Suppressor macrophage treated with lipopolysaccharide for 4 hours (primary cell): ENCODE measurements at regions not wholly inside any gene's neighbourhood (a gene's known extent, or its start where the extent isn't known, plus 50 kb on each side); places are given as distances from the start of the nearest gene placed in this dataset.
"Not testable (repeated sequence)": the region's sequence is repeated elsewhere in the genome, so short reads cannot be mapped to it uniquely, and the experiment has no call there.

Experiments used
- DNase-seq: peaks from one replicate; pipeline ENCODE4 v3.0.0-alpha.2; 2020

GRCh38 chr10:5268743-5269142, 72.1 kb downstream of the AKR1C4 start:
- no peak for DNase-seq

GRCh38 chr10:5269791-5270190, 73.2 kb downstream of the AKR1C4 start:
- DNase-seq = no peak

GRCh38 chr10:5271526-5271925, 74.9 kb downstream of the AKR1C4 start:
- DNase-seq = no peak

- DNase-seq = no peak
Observed at GRCh38 chr10:5272065-5272803, 75.6 kb downstream of the AKR1C4 start.

- DNase-seq = peak; percentile 79
Observed at GRCh38 chr10:5274795-5275194, 78.2 kb downstream of the AKR1C4 start.

- no peak for DNase-seq
Observed at GRCh38 chr10:5281356-5281755, 83.4 kb upstream of the UCN3 start.

- no peak for DNase-seq
Observed at GRCh38 chr10:5282137-5282536, 82.6 kb upstream of the UCN3 start.

GRCh38 chr10:5283305-5284158, 81.2 kb upstream of the UCN3 start:
- peak; percentile 70 for DNase-seq

- peak; percentile 90 for DNase-seq
Observed at GRCh38 chr10:5284311-5285057, 80.3 kb upstream of the UCN3 start.

- DNase-seq = no peak
Observed at GRCh38 chr10:5285186-5285585, 79.6 kb upstream of the UCN3 start.

GRCh38 chr10:5288359-5288758, 76.4 kb upstream of the UCN3 start:
- no peak for DNase-seq

GRCh38 chr10:5289228-5289627, 75.5 kb upstream of the UCN3 start:
- not testable (repeated sequence) for DNase-seq

- peak; percentile 93 for DNase-seq
Observed at GRCh38 chr10:5291501-5292195, 73.1 kb upstream of the UCN3 start.

GRCh38 chr10:5292196-5292735, 72.5 kb upstream of the UCN3 start:
- DNase-seq = no peak

GRCh38 chr10:5292970-5293369, 71.8 kb upstream of the UCN3 start:
- DNase-seq = not testable (repeated sequence)

GRCh38 chr10:5293691-5294550, 70.8 kb upstream of the UCN3 start:
- peak; percentile 67 for DNase-seq

GRCh38 chr10:5297466-5297865, 67.3 kb upstream of the UCN3 start:
- DNase-seq = peak; percentile 86

- DNase-seq = no peak
Observed at GRCh38 chr10:5297996-5298395, 66.8 kb upstream of the UCN3 start.

- DNase-seq = no peak
Observed at GRCh38 chr10:5299950-5300349, 64.8 kb upstream of the UCN3 start.

GRCh38 chr10:5303504-5303903, 61.3 kb upstream of the UCN3 start:
- DNase-seq = no peak

GRCh38 chr10:5305374-5305773, 59.4 kb upstream of the UCN3 start:
- DNase-seq = no peak

- no peak for DNase-seq
Observed at GRCh38 chr10:5310914-5311313, 53.9 kb upstream of the UCN3 start.
